ENCODE measurements at regions not wholly inside any gene's neighbourhood (a gene's known extent, or its start where the extent isn't known, plus 50 kb on each side); places are given as distances from the start of the nearest gene placed in this dataset.

GRCh38 chr3:178308771-178309170, 227.5 kb upstream of the KCNMB2 start:
- DNase-seq (ENCODE audit: low read depth, low spot score), result no peak
- H3K4me3 ChIP-seq (replicated peaks in 1 of 3; ENCODE audit: insufficient read depth in 1 of 3, low read depth in 1 of 3, low read length in 3 of 3), result no peak overlapping the region
- CTCF ChIA-PET, result interaction anchor here (1.1 kb wide), 1 partner anchor 10 kb away, joined by 3 read pairs; no protein-coding TSS in a partner anchor
- no peak for TF ChIP-seq POLR2AphosphoS5 (IDR thresholded peaks at IDR 0.05; ENCODE audit: insufficient read depth, low read depth, low read length)
- no peak for TF ChIP-seq CTCF (IDR thresholded peaks at IDR 0.05; ENCODE audit: extremely low read depth in 1 of 2, insufficient read depth in 1 of 2, low read depth in 1 of 2, low read length in 2 of 2)
- TF ChIP-seq MYC (IDR thresholded peaks at IDR 0.05; ENCODE audit: low read depth, low read length), result no peak
- no peak for TF ChIP-seq EZH2 (IDR thresholded peaks at IDR 0.05; ENCODE audit: borderline replicate concordance, low read depth, low read length, severe bottlenecking)
- TF ChIP-seq JUN (IDR thresholded peaks at IDR 0.05; ENCODE audit: borderline replicate concordance, insufficient read depth, insufficient read length, low read depth), result no peak
- no peak for TF ChIP-seq FOS (IDR thresholded peaks at IDR 0.05; ENCODE audit: borderline replicate concordance, insufficient read depth, low read length)
- no peak for TF ChIP-seq POLR2A (IDR thresholded peaks at IDR 0.05; ENCODE audit: low read depth, low read length)
- TF ChIP-seq MAX (IDR thresholded peaks at IDR 0.05; ENCODE audit: insufficient read depth, insufficient read length), result no peak
- no peak for TF ChIP-seq GATA2 (IDR thresholded peaks at IDR 0.05; ENCODE audit: insufficient read depth, insufficient read length, low read depth, low read length)
- POLR2A ChIA-PET, result no interaction called here
- H3K4me1 ChIP-seq (ENCODE audit: control insufficient read depth, extremely low read depth, insufficient read depth, low read length), result peaks cover 4% of the 10 kb centered on the region
- no peak overlapping the region for H3K9ac ChIP-seq (replicated peaks; ENCODE audit: extremely low read depth, insufficient read depth, low read length)
- FAIRE-seq, result no peak
- no peaks in the 10 kb centered on the region for H3K27me3 ChIP-seq (ENCODE audit: control insufficient read depth in 2 of 2, insufficient read depth in 2 of 2, low read length in 2 of 2)
- dilution Hi-C loops (cut with MboI; ENCODE audit: extremely low pct_ligation_motif_present, low sequenced_read_pairs), result no loop called here
- no peak overlapping the region for H3K27ac ChIP-seq (ENCODE audit: insufficient read depth, low read depth, low read length)
- intact Hi-C loops (cut with micrococcal nuclease), result no loop called here
- no peak overlapping the region for H3K4me2 ChIP-seq (ENCODE audit: insufficient read depth, low read length)
- no peaks in the 10 kb centered on the region for H3K9me1 ChIP-seq (replicated peaks; ENCODE audit: control insufficient read depth, extremely low read depth, insufficient read depth, low read length)
- H4K20me1 ChIP-seq (replicated peaks; ENCODE audit: control insufficient read depth, extremely low read depth, insufficient read depth, low read length), result no peaks in the 10 kb centered on the region
- H3K36me3 ChIP-seq (ENCODE audit: control insufficient read depth in 2 of 2, extremely low read depth in 1 of 2, insufficient read depth in 2 of 2, low read length in 2 of 2), result no peaks in the 10 kb centered on the region
- H3K79me2 ChIP-seq (ENCODE audit: control insufficient read depth, insufficient read depth, low read length), result no peaks in the 10 kb centered on the region
- no TSS peak for BruUV-seq (replicated peaks)
- no peaks in the 10 kb centered on the region for H3K9me3 ChIP-seq (replicated peaks; ENCODE audit: control insufficient read depth, insufficient read depth, low read length)
- H2AFZ ChIP-seq (ENCODE audit: low read depth, low read length), result no peak overlapping the region
